GM19328 (cell line): ENCODE measurements at regions not wholly inside any gene's neighbourhood (a gene's known extent, or its start where the extent isn't known, plus 50 kb on each side); places are given as distances from the start of the nearest gene placed in this dataset.

Experiments
- ATAC-seq: cut with Tn5 transposase; IDR thresholded peaks from one replicate; pipeline ENCODE4 v1.9.1; 2021; ENCODE audit warnings: mild to moderate bottlenecking, moderate library complexity; ENCODE audit not compliant: unreplicated experiment

DNA sequence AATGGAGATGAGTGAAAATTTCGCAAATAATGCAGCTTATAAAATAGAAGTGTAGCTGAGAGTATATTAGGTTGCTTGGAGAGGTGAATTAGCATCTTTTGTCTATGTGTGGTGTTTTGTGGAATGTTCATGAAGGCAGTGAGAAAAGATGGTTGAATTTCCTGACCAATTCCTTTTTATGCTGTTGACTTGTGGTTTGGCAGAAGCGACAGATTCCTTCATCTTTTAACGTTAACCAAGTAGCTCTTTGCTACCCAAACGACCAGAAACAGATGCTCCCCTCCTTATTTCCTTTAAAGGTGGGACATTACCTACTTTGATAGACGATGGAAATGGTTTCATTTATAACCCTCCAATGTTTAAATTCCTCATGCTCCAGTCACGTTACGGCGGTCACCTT, 390.5 kb downstream of the QKI start:
- ATAC-seq: no peak

DNA sequence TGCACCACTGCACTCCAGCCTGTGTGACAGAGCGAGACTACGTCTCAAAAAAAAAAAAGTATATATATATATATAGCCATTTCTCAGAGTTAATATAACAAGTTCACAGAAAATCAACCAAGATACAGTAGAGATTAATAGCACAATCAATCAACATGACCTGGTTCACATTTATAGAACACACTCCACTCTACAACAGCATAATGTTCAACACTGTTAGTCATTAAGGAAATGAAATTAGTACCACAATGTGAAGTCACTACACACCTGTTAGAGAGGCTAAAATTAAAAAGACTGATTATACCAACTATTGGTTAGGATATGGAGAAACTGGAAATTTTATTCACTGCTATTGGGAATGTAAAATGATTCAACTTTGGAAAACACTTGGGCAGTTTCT, 387.7 kb downstream of the QKI start:
- no peak for ATAC-seq

DNA sequence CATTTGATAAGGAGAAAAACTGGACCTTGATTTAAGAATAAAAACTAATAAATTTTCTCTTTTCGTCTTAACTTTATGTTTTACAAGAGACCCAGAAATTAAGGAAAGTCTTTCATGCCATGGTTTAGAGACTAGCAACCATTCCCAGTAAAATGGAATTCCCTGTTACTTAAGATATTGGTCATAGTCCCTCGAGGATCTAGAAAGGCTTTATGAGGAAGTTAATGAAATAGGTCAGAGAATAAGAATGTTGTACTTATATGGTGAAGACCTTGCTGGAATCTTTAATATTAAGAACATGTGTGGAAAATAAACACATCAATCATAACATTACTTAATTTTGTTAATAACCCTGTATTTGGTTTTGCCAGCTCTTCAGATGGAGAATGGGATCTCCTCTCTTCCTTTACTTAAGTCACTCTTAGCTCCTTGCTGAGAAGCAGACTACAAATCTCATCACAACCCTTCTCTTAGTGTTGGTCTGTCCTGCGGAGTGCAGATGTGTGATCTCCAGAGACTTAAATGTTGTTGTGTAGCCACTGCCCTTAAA, 382.9 kb downstream of the QKI start:
- no peak for ATAC-seq

DNA sequence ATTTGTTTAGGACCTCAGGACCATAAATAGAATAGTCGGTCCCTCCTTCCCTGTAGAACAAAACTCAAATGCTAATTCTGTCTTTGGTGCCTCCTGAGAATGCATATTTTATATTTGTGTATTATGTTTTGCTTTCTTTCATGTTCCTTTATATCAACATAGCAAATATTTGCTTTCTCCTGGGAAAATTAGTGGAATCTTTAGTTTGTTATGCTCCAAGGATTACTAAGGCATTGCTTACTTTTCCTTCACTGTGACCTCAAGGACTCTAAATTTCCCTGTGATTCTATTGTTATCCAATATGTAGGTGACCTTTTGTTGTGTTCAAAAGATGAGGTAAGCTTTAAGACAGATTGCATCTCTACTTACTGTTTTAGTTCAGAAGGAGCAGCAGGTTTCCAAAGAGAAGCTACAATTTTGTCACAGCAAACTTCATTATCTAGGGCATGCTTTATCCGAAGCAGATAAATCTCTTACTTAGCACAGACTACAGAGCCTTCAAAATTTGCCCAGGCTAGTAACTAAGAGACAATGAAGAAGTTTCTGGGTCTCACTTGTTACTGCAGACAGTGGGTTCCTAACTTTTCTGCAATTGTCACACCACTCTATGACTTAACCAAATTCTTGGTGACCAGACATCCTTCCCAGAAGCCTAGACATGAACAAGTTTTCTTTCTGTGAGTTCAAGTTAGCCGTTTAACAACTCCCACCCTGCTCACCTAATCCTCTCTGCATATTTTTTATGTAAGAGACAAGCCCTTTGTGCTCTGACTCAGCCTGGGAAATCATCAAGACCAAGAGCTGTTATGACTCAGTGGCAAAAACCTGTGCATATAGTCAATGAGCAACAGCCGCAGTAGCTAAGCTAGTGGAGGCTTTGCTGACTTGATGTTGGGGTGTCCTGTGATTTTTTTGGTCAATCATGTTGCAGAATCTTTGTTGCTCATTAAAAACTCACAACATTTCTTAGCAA, 378.8 kb downstream of the QKI start:
- peak; percentile 94 for ATAC-seq

DNA sequence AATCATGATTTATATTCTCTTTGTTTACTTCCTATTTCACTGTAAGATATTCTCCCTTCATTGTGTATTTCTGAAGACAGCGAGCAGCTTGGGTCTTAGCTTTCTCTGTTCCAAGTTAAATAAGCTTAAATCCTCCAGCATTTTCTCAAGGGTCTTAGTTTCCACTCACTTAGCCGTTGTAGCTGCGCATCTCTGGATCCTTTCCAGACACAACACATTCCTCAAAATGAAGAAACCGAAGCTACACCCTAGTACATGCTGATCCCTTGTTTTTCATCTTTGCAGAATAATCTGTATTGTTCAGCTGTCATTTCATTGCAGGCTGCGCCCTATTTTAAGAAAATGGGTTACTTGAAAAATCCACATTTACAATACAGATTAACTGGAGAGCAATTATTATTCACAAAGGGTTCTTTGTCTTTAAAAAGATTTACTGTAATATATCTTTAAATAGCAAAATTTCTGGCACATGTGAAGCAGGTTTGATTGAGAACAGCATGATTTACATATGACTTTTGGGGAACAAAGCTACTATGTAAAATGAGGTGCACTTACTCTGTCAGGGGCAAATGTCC, 375.8 kb downstream of the QKI start:
- no peak for ATAC-seq

DNA sequence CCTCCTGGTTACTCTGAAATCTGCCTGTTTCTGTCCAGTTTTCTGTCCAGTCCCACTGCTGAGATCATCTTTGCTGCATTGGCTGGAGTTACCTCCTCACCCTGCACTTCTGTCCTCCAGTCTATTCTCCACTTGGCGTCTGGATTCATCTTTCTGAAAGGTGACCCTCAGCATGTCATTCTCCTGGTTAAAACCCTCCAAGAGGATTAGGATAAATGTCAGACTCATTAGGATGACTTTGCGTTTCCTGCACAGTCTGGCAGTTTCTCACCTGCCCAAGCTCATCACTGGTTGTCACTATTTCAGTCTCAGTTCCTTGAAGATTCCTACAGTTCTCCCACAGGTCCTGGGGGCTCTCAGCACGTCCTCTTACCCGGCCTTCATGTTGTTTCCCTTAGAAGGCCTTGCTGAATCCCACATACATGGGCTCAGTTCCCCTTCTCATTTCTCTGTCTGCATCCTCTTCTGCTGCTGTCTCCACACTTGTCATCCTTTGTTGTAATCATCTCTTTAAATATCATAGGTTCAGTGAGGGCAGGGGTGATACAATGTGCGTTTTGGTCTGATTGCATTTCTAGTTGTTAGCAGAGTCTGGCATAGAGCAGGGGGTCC, 374.8 kb downstream of the QKI start:
- no peak for ATAC-seq

DNA sequence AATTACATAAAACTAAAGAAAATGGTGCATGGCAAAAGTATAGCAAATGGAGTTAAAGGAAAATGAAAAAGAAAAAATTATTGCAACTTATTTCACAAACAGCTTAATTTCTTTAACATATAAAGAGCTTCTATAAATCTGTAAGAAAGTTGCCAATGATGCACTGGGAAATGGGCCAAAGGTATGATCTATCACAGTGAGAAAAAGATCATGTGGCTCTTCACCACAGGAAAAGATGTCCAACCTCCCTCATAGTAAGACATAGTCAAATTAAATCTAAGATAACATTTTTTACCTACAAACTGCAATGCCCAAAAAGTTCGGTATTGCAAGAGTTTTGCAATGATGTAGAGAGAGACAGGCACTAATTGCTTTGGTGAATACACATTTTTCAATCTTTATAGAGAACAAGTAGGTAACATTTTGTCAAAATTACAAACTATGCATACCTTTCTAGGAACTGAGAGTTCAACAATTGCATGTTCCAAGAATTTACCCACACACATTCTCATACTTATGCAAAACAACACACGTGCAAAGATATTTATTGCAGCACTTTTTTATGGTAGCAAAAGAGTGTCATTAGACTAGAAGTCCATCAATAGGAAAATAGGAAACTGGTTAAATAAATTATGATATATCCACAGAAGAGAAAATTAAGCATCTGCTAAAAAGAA, 372.6 kb downstream of the QKI start:
- no peak for ATAC-seq

DNA sequence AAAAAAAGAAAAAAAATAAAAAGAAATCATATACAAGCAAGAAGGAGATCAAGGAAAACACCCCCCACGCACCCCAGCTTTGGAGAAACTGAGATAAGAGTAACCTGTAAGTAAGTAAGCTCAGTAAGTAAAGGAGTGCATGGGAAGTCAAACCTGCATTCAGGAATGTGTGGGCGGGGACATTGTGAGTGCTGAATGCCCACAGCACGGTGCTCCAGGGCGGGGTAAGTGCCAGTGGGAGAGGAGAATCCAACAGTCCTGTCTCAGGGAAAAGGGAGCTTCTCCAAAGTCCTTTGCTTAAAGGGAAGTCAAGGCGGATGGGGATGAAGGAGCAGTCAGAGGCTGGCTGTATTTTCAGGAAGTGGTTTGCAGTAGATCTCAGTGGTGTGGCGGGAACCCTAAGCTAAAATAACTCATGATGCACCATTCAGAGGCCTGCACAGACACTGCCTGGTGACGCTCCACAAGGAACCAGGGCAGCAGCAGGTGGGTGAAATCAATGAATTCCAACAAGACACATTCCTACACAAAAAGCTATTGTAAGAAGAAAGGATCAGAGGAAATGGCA, 368.0 kb downstream of the QKI start:
- peak; percentile 91 for ATAC-seq

DNA sequence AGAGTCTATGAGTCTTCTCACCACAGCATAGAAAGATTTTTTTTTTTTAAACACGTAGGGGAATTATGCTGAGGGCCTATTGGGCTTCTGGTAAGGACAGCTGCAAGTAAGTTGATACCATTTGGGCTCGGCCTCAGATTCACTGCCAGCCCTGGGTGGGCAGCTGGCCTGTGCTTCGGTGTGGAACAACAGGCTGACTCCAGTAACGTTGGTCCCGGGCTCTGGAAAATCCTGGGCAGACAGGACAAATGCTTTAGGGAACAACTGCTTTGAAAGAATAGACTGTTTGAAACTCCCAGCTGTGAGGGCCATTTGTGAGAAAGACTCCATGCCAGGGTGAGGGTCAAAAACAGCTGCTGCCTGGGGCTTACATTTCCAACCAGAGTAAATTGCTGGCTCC, 366.5 kb downstream of the QKI start:
- ATAC-seq: no peak

DNA sequence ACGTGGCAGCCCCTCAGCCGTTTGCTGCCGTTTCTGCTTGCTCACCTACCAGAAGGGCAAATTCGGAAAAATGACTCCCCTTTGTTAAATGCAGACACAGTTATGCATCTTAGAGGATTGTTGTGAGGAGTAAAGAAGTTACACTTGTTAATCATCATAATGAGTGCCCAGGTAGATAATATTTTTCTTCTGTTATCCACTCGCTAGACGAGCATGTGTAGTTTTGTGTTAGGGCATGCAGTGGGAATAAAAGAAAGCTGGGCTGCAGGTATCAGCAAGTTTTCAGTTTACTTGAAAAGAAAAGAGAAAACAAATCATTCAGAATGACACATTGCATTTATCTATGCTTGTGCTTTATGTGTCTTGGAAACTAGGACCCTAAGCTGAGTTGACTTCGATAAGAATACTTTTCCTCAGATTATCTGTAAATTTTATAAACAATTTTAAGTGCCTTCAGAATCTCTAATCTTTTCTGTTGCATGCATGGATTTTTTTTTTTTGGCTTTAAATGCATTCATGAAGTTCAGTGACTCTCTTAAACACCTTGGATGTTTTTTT, 365.3 kb downstream of the QKI start:
- ATAC-seq: no peak

DNA sequence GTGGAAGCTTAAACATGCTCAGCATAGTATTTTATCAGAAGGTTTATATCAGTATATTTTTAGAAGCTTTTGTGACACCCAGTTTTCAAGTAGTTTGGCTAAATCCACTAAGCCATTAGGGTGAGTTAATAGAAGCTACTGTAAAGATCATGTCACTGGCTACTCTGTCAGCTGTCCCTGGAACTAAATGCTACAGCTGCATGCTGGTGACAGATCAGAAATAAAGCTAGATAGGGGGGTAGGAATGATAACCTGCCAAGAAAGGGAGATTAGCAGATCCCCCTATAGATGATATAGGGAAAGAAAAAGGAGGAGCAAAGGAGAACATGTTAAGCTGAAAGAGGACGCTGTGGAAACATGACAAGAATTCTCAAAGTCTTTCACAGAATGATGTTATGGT, 363.2 kb downstream of the QKI start:
- no peak for ATAC-seq

DNA sequence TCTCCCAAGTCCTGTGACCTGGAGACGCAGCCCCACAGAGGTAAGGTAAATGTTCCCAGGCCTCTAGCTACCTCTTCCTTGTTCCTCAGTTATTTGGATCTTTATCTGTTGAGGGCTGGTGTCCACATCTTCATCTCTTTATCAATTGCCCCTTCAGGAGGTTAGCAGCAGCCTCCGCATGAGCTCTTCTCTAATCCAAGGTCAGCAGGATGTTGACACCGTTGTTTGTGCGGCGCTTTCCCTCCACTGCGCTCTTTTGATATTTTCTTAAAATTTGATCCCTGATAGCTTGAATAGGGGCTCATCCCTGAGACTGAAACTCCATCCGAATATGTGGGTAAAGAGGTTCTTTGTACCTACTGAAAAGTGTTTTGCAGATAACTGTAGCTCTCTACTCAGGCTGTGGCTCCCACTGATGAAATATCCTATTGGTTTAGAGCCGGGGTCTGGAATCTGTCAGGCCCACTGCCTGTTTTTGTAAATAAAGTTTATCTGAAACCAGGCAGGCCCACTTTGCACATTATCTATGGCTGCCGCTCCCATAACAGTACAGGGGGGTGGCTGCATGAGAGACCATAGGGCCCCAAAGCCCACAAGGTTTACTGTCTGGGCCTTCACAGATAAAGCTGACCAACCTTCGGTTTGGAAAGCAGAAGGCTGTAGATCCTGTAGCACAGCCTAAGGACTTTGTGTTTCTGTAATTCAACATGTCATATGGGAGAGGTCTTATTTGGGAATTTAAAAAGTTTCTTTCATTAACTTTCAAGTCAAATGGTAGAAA, 362.6 kb downstream of the QKI start:
- ATAC-seq: no peak

DNA sequence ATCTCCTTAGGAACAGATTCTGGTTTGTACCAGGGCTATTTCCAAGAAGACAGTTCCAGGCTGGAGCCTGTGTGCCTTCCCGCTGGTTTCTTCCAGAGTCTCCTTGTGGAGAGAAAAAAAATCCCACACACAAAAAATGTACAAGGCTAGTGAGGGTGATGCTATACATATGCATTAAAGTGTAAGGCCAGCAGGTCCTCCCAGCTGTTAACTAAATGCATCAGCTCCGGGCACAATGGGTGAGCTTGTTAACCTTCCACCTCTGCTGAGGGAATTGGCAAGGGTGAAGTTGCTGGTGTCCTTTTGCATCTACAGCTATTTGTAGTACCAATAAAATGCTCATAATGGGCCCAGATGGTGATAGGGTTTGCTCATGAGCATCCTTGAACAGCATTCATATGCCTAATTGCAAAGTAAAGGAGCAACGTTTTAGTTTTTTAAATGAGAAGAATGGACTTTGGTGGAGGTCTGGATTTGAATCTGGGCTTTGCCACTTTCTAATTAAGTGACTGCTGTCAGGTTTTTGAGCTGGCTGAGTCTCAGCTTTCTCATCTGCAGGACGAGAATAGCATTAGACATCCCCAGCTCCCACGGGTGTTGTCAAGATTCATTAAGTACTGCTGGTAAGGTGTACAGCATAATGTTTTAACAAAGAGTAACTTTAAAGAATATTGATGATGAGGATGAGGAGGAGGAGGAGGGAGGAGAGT, 361.8 kb downstream of the QKI start:
- no peak for ATAC-seq

DNA sequence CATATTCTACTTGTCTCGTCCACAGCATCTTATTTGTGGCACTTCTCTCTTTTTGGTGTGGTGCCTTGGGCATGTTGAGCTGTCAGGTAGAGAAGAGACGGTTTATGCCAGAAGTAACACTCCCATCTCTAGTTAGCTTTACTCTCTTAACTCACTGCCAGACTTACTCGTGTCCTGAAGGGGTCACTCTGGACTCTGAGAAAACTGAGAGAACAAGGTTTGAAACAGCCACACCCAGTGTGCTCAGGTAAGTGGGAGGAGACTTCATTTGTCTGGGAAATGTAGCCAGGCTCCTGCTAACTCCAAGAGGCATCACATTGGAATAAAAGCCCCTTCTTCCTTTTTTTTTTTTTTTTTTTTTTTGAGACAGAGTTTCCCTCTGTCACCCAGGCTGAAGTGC, 360.8 kb downstream of the QKI start:
- no peak for ATAC-seq

DNA sequence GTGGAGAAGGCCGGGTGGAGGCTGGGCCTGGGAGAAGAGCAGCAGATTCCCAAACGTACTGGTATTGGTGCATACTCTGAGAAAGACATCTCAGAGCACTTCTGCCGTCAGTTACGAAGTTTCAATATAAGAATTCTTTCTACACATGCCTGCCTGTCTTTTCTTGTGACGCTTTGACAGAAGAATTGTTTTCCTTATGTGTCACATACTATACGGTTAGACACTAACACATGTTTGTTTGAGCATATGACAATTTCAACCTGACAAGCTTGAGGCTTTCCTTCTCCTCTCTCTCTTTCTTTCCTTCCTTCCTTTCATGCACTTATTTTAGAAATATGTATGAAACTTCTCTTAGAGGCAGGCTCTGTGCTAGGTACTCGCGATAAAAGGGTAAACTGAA, 360.0 kb downstream of the QKI start:
- no peak for ATAC-seq

DNA sequence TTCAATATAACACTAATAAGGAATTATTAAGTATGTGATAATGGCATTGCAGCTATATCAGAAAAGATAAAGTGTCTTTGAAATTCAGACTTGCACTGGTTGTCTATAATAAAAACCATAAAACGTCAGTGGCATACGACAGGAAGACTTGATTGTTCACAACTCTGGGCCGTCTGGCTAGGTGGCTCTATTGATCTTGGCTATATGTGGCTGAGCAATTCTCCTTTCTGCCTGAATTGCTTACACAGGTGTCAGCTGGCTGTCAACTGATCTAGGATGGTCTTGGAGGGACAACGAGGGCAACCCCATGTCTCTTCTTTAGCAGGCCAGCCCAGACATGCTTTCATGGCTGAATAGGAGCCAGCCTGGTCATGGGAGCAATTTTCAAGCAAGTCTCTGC, 359.1 kb downstream of the QKI start:
- ATAC-seq: no peak

DNA sequence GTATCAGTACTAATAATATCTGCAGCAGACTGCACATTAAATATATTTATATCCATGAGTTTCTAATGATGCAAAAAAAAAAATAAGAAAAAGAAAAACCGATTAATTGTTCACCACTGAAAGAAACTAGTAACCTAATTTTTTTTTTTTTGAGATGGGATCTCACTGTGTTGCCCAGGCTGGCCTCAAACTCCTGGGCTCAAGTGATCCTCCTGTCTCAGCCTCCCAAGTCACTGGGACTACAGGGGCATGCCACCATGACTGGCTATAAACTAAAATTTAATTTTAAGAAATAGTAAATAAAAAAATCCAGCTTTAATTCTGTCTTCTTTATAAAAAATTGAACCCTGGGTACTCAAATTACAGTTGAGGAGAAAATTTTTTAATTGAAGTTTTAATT, 358.2 kb downstream of the QKI start:
- ATAC-seq: no peak

DNA sequence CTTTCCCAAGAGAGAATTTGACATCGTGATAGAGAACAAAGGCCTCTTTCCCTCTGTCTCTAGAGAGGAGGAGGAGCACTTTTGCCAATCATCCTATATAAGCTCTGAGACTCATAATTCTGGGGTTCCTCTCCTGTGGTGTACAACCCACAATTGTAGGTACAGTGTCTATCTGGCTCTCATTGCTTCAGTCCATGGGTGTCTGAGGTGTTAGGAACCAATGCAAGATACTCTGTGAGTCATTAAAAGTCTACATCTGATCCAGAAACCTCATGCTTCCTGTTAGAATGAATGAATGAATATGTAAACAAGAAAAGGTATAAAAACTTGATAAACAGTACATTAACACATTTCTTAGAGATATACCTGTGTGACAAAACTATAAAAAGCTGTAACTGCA, 356.7 kb downstream of the QKI start:
- ATAC-seq: no peak

DNA sequence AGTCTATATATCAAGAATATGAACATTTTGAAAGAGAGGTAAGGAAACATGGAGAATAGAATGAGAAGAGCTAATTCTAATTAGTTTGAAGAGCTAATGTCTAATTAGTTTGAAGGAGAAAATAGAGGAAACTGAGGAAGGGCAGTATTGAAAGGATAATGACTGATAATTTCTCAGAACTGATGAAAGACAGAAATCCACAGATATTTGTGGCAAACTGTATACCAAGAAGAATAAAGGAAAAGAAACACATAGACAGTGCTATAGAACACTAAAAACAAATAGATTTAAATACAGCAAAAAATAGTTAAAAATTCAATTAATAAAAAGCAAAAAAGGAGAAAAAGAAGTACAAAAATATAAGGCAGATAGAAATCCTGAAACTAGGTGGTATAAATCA, 354.4 kb downstream of the QKI start:
- no peak for ATAC-seq
